Endothelial cell of umbilical vein (primary cell): ENCODE measurements at regions not wholly inside any gene's neighbourhood (a gene's known extent, or its start where the extent isn't known, plus 50 kb on each side); places are given as distances from the start of the nearest gene placed in this dataset.

ENCODE experiments used
- BruUV-seq: library from RNA; stranded (reverse); fragments of 400-500 nt; replicated peaks from 2 replicates; lab custom pipeline; 2021; lab: Mats Ljungman, UMichigan
- CTCF ChIA-PET: fragments of 300-600, 350-600 bp; sonication (Branson Sonifier 250); formaldehyde crosslinking; loops from one replicate; lab custom pipeline; 2021; ENCODE audit warnings: antibody characterized with exemption, inconsistent platforms; lab: Charles Lee
- POLR2A ChIA-PET: fragments of 300-600, 350-600 bp; sonication (Branson Sonifier 250); formaldehyde crosslinking; loops from one replicate; lab custom pipeline; 2021; ENCODE audit warnings: antibody characterized with exemption, inconsistent platforms; lab: Charles Lee
- DNase-seq: peaks from one replicate; pipeline ENCODE4 v3.0.0-alpha.2; 2011; ENCODE audit warnings: low read depth, low spot score
- FAIRE-seq: peaks from 2 replicates; lab custom pipeline; 2011; peaks lifted over from hg19 to GRCh38; lab: Jason Lieb, UNC
- H2AFZ ChIP-seq: 2 replicates; pipeline ENCODE4 v1.6.0; 2012; ENCODE audit warnings: low read depth, low read length, control low read depth, inconsistent platforms
- H3K27ac ChIP-seq: 2 replicates; pipeline ENCODE4 v1.5.1; 2011; ENCODE audit warnings: low read depth, mild to moderate bottlenecking, control low read depth, low read length, moderate library complexity; ENCODE audit not compliant: insufficient read depth
- H3K27me3 ChIP-seq, 2 experiments: 2 replicates each; pipeline versions ENCODE4 v1.6.0 to v1.6.1; 2011; ENCODE audit warnings: low read length in 2 of 2, mixed read lengths in 1 of 2; ENCODE audit not compliant: control insufficient read depth in 2 of 2, insufficient read depth in 2 of 2
- H3K36me3 ChIP-seq, 2 experiments: 2 replicates in 1 of 2; 3 replicates in 1 of 2; pipeline ENCODE4 v1.5.1; 2011; ENCODE audit warnings: low read length in 2 of 2, mild to moderate bottlenecking in 1 of 2, moderate library complexity in 1 of 2; ENCODE audit not compliant: control insufficient read depth in 2 of 2, insufficient read depth in 2 of 2; ENCODE audit errors: extremely low read depth in 1 of 2
- H3K4me1 ChIP-seq: 3 replicates; pipeline ENCODE4 v1.5.1; 2011; ENCODE audit warnings: mild to moderate bottlenecking, low read length; ENCODE audit not compliant: control insufficient read depth, insufficient read depth; ENCODE audit errors: extremely low read depth
- H3K4me2 ChIP-seq: 2 replicates; pipeline ENCODE4 v1.6.1; 2011; ENCODE audit warnings: low read length, control low read depth, mixed read lengths; ENCODE audit not compliant: insufficient read depth
- H3K4me3 ChIP-seq, 3 experiments: fragments of 200-600 bp in 1 of 3; sonication (generic), shearing (Covaris generic) in 1 of 3; replicated peaks in 1 of 3; 2 replicates each; pipeline ENCODE4 v1.5.1; 2011 to 2016; ENCODE audit warnings: control low read depth in 3 of 3, low read length in 3 of 3, mild to moderate bottlenecking in 2 of 3, inconsistent platforms in 1 of 3, low read depth in 1 of 3, moderate library complexity in 1 of 3; ENCODE audit not compliant: insufficient read depth in 1 of 3
- H3K79me2 ChIP-seq: 2 replicates; pipeline ENCODE4 v1.6.0; 2012; ENCODE audit warnings: low read length, inconsistent platforms; ENCODE audit not compliant: control insufficient read depth, insufficient read depth
- H3K9ac ChIP-seq: replicated peaks from 2 replicates; pipeline ENCODE3; 2011; ENCODE audit warnings: low read length, control low read depth; ENCODE audit not compliant: insufficient read depth; ENCODE audit errors: extremely low read depth
- H3K9me1 ChIP-seq: replicated peaks from 3 replicates; pipeline ENCODE4 v1.6.0; 2011; ENCODE audit warnings: mild to moderate bottlenecking, low read length; ENCODE audit not compliant: control insufficient read depth, insufficient read depth; ENCODE audit errors: extremely low read depth
- H3K9me3 ChIP-seq: replicated peaks from 2 replicates; pipeline ENCODE4 v1.5.1; 2012; ENCODE audit warnings: low read length, inconsistent platforms; ENCODE audit not compliant: control insufficient read depth, insufficient read depth
- H4K20me1 ChIP-seq: replicated peaks from 2 replicates; pipeline ENCODE3; 2011; ENCODE audit warnings: mild to moderate bottlenecking, low read length; ENCODE audit not compliant: control insufficient read depth, insufficient read depth; ENCODE audit errors: extremely low read depth
- EZH2 ChIP-seq: IDR thresholded peaks from 2 replicates; pipeline ENCODE4 v1.6.1; 2012; ENCODE audit warnings: borderline replicate concordance, low read depth, mild to moderate bottlenecking, moderate library complexity, low read length, inconsistent platforms; ENCODE audit not compliant: severe bottlenecking
- FOS ChIP-seq: IDR thresholded peaks from 2 replicates; pipeline ENCODE4 v1.6.1; 2011; ENCODE audit warnings: mild to moderate bottlenecking, low read length, moderate library complexity, borderline replicate concordance; ENCODE audit not compliant: insufficient read depth
- GATA2 ChIP-seq: IDR thresholded peaks from 2 replicates; pipeline ENCODE4 v1.7.0; 2011; ENCODE audit warnings: low read depth, mild to moderate bottlenecking, moderate library complexity, mixed read lengths, low read length; ENCODE audit not compliant: insufficient read length, insufficient read depth
- JUN ChIP-seq: IDR thresholded peaks from 2 replicates; pipeline ENCODE4 v1.6.1; 2011; ENCODE audit warnings: borderline replicate concordance, low read depth; ENCODE audit not compliant: insufficient read length, insufficient read depth
- MYC ChIP-seq: IDR thresholded peaks from one replicate; pipeline ENCODE4 v1.6.1; 2011; ENCODE audit warnings: mild to moderate bottlenecking, low read depth, low read length
- POLR2A ChIP-seq: IDR thresholded peaks from 2 replicates; pipeline ENCODE4 v1.6.1; 2012; ENCODE audit warnings: low read depth, mild to moderate bottlenecking, control low read depth, low read length
- POLR2AphosphoS5 ChIP-seq: IDR thresholded peaks from 2 replicates; pipeline ENCODE4 v1.6.1; 2012; ENCODE audit warnings: low read depth, mild to moderate bottlenecking, control low read depth, low read length, moderate library complexity; ENCODE audit not compliant: insufficient read depth
- dilution Hi-C: fragments of 300-500 bp; cut with MboI; formaldehyde crosslinking; loops from one replicate; pipeline ENCODE4 v1.15.0; 2019; ENCODE audit warnings: low sequenced_read_pairs; ENCODE audit not compliant: extremely low pct_ligation_motif_present
- intact Hi-C: fragments of 100-400 bp; cut with micrococcal nuclease; formaldehyde crosslinking; loops from one replicate; pipeline ENCODE4 v1.10.0; 2022
- TF ChIP-seq, protein P1 (sequence below): IDR thresholded peaks from 2 replicates; pipeline ENCODE4 v1.6.1; 2011; ENCODE audit not compliant: insufficient read depth, insufficient read length
- TF ChIP-seq, protein P2 (sequence below), 2 donors: IDR thresholded peaks; 1 replicate in 1 of 2; 2 replicates in 1 of 2; pipeline ENCODE4 v1.5.1; 2011; ENCODE audit warnings: low read length in 2 of 2, mild to moderate bottlenecking in 2 of 2, moderate library complexity in 2 of 2, control low read depth in 1 of 2, inconsistent platforms in 1 of 2, low read depth in 1 of 2; ENCODE audit not compliant: insufficient read depth in 1 of 2; ENCODE audit errors: extremely low read depth in 1 of 2

DNA sequence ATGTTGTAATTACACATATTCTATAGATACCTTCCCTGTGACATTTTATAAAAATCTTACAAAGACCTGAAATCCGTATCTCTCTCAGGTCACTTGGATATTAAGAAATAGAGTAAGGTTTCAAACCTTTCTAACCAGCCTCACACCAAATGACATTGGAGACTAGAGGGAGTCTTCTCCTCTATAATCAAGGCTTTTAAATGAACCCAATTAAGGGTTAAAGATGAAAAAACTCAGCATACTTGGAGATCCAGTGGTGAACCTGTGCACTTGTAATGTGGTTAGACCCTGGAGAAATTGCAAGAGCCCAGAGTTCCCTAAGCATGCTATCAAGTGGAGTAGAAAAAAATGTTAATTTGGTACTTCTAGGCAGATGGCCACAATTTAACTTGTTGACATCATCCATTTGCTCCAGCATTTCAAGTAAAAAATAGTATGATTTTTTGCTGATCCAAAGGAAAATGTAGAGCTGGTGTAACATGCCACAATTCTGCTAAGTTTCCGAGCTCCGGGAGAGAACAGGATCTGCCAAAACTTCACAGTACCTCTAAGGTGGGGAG lies 554.1 kb upstream of the MIR17HG start:
- no peak overlapping the region for H3K9ac ChIP-seq
- H3K27ac ChIP-seq = no peak overlapping the region
- ChIA-PET POLR2A (no interaction called here), CTCF (no interaction called here)
- no peaks in the 10 kb centered on the region for H3K4me1 ChIP-seq
- H4K20me1 ChIP-seq = no peaks in the 10 kb centered on the region
- no peak overlapping the region for H3K4me3 ChIP-seq
- H3K27me3 ChIP-seq = no peaks in the 10 kb centered on the region
- FAIRE-seq = no peak
- no peak overlapping the region for H3K4me2 ChIP-seq
- no peaks in the 10 kb centered on the region for H3K36me3 ChIP-seq
- no peak overlapping the region for H2AFZ ChIP-seq
- intact Hi-C loops = no loop called here
- BruUV-seq = no TSS peak
- H3K9me3 ChIP-seq = no peaks in the 10 kb centered on the region
- H3K9me1 ChIP-seq = no peaks in the 10 kb centered on the region
- dilution Hi-C loops = no loop called here
- H3K79me2 ChIP-seq = no peaks in the 10 kb centered on the region
- no peak for TF ChIP-seq POLR2A
- TF ChIP-seq, protein P1, sequence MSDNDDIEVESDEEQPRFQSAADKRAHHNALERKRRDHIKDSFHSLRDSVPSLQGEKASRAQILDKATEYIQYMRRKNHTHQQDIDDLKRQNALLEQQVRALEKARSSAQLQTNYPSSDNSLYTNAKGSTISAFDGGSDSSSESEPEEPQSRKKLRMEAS = no peak
- no peak for TF ChIP-seq JUN
- TF ChIP-seq EZH2 = no peak
- no peak for TF ChIP-seq POLR2AphosphoS5
- TF ChIP-seq MYC = no peak
- TF ChIP-seq, protein P2, sequence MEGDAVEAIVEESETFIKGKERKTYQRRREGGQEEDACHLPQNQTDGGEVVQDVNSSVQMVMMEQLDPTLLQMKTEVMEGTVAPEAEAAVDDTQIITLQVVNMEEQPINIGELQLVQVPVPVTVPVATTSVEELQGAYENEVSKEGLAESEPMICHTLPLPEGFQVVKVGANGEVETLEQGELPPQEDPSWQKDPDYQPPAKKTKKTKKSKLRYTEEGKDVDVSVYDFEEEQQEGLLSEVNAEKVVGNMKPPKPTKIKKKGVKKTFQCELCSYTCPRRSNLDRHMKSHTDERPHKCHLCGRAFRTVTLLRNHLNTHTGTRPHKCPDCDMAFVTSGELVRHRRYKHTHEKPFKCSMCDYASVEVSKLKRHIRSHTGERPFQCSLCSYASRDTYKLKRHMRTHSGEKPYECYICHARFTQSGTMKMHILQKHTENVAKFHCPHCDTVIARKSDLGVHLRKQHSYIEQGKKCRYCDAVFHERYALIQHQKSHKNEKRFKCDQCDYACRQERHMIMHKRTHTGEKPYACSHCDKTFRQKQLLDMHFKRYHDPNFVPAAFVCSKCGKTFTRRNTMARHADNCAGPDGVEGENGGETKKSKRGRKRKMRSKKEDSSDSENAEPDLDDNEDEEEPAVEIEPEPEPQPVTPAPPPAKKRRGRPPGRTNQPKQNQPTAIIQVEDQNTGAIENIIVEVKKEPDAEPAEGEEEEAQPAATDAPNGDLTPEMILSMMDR (IDR thresholded peaks at IDR 0.05; ENCODE audit: extremely low read depth in 1 of 2, insufficient read depth in 1 of 2, low read depth in 1 of 2, low read length in 2 of 2) = no peak
- TF ChIP-seq FOS = no peak
- TF ChIP-seq GATA2 = no peak
- DNase-seq = no peak
